ENCODE measurements at regions not wholly inside any gene's neighbourhood (a gene's known extent, or its start where the extent isn't known, plus 50 kb on each side); places are given as distances from the start of the nearest gene placed in this dataset.

DNA sequence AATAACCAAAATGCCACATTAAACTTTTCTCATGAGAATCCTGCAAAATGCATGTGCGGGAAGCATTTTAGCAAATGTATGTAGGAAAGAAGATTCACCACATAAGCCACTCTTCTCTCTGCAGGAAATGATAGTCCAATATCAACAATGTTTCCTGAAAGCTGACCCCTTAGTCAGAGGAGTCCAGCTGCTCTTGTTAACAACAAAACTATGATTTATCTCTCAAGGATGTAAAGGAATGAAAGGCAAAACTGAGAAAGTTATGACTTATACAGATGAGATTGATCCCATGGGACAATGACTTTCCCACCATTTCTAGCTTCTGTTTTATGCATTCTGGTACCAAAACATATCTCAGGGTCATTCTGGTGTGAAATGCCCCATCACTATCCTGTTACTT, 125.0 kb upstream of the EDNRA start:
- DNase-seq (ENCODE audit: low read depth) = no peak

DNA sequence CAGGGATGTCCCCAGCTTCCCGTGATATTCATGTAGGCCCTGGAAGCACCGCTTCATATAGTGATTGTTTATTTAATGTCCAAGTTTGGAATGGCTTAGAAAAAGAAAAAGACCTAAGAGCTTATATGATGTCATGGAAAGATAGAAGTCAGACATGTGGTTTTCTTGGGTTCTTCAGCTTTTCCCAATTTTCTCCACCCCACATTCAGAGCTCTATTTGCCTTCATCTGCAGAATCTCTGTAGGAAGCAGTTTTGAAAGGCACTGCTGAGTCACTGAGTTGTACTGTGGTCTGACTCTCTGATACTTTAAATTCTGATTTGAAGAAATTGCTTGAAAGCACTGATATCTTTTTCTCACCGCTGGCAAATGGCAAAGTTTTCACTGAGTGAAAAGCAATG, 120.6 kb upstream of the EDNRA start:
- no peak for DNase-seq (ENCODE audit: low read depth)

- no peak for DNase-seq (ENCODE audit: low read depth)
Measured at GRCh38 chr4:147361726-147362125, 119.2 kb upstream of the EDNRA start.

- no peak for DNase-seq (ENCODE audit: low read depth)
Measured at GRCh38 chr4:147362938-147363337, 118.0 kb upstream of the EDNRA start.

- DNase-seq (ENCODE audit: low read depth) = no peak
Measured at GRCh38 chr4:147363514-147363913, 117.4 kb upstream of the EDNRA start.

GRCh38 chr4:147365396-147365795, 115.5 kb upstream of the EDNRA start:
- DNase-seq (ENCODE audit: low read depth) = no peak

- DNase-seq (ENCODE audit: low read depth) = no peak
Measured at GRCh38 chr4:147366164-147366563, 114.7 kb upstream of the EDNRA start.

GRCh38 chr4:147367891-147368290, 113.0 kb upstream of the EDNRA start:
- DNase-seq (ENCODE audit: low read depth) = no peak

- DNase-seq (ENCODE audit: low read depth) = no peak
Measured at GRCh38 chr4:147368948-147369347, 111.9 kb upstream of the EDNRA start.

DNA sequence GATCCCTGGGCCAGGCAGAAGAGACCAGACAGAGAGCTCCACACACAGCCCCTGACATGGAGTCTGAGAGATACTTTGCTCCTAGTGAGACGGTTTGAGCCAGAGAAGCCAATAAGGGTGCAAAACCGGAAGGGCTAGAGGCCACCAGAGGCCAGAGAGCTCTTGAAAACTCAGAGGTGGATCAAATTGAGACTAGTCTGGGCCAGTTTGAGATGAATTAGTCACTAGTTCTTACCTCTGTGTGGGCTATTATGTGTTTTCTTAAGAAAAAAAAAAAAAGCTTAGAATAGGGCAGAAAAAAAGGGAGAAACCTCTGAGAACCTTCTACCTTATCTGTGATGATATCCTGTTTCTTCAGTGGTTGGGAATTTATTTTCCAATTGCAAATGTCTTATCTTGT, 110.4 kb upstream of the EDNRA start:
- DNase-seq (ENCODE audit: low read depth) = no peak

DNA sequence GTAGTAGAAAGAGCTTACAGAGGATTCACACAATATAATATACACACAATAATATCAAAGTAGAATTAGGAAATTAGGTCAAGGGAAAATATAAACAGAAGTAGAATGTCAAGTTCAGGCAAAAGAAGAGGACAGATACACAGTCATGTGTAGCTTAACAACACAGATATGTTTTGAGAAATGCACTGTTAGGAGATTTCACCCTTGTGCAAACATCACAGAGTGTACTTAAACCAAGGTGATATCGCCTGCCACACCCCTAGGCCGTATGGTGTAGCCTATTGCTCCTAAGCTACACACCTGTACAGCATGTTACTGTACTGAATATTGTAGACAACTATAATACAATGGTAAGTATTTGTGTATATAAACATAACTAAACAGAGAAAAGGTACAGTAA, 110.0 kb upstream of the EDNRA start:
- DNase-seq (ENCODE audit: low read depth) = no peak

GRCh38 chr4:147371661-147372060, 109.2 kb upstream of the EDNRA start:
- DNase-seq (ENCODE audit: low read depth) = no peak

GRCh38 chr4:147378780-147379179, 102.1 kb upstream of the EDNRA start:
- DNase-seq (ENCODE audit: low read depth) = no peak

GRCh38 chr4:147381749-147382148, 99.1 kb upstream of the EDNRA start:
- DNase-seq (ENCODE audit: low read depth) = no peak

- DNase-seq (ENCODE audit: low read depth) = no peak
Measured at GRCh38 chr4:147388018-147388417, 92.9 kb upstream of the EDNRA start.

DNA sequence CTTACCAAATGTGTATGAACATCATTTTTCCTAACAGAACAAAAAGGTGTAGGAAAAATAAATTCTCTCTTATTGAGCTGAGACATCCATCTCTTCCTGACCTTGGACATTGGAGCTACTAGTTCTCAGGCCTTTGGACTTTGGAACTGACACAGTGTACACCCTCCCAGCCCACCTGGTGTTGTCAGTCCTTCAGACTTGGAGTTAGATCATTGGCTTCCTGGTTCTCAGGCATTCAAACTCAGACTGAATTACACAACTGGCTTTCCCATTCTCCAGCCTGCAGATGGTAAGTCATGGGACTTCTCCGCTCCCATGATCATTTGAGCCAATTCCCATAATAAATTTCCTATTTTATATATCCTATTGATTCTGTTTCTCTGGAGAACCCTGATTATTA, 84.8 kb upstream of the EDNRA start:
- no peak for DNase-seq (ENCODE audit: low read depth)

- DNase-seq (ENCODE audit: low read depth) = no peak
Measured at GRCh38 chr4:147398556-147398955, 82.3 kb upstream of the EDNRA start.

DNA sequence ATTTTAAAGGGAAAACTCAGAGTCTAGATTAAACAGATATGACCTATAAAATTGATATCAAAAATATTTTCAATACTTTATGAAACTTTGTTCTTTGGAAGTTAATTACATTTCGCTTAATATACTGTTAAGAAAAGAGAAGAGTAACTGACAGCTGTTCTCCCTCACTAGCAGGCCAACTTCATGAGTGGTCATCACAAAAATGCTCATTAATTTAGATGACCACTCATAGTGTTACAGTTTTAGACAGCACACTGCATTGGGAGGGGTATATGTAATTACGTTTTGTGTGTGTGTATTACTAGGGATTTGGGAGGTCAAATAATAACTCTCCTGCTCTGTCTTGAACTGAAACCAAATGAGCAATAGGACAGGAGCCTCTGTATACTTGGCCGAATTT, 80.2 kb upstream of the EDNRA start:
- no peak for DNase-seq (ENCODE audit: low read depth)

- no peak for DNase-seq (ENCODE audit: low read depth)
Measured at GRCh38 chr4:147401221-147401620, 79.7 kb upstream of the EDNRA start.

DNA sequence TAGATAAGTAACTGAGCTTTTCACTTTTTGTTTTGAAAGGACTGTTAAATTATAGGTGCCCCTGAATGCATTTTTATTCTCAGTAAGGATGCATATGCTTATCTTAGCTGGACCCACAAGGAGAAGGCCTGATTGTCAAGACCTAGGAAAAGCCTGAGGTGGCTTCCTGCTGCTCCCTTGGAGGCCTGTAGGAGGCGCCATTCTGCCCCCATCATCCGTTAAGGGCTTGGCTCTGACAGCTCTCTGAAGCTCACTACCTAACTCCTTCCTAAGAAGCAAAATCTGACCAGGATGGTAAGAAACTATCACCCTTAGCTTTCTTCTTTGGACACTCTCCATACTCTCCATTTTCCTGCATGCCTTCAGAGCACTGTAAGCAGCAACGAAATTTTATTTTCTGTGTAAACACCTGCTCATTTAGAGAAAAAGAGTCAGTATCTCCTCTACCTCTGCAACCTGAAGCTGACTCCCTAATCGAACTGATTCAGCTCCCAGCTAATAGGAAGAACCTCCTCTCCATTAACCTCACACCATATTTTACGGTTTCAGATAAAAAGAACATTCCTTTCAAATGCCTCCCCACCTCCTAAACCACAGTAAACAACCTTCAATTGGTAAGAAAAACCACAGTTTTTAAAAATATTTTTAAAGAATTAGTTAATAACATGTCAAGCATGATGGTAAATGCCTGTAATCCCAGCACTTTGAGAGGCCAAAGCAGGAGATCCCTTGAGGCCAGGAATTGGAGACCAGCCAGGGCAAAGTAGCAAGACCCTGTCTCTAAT, 73.4 kb upstream of the EDNRA start:
- DNase-seq (ENCODE audit: low read depth) = no peak

DNA sequence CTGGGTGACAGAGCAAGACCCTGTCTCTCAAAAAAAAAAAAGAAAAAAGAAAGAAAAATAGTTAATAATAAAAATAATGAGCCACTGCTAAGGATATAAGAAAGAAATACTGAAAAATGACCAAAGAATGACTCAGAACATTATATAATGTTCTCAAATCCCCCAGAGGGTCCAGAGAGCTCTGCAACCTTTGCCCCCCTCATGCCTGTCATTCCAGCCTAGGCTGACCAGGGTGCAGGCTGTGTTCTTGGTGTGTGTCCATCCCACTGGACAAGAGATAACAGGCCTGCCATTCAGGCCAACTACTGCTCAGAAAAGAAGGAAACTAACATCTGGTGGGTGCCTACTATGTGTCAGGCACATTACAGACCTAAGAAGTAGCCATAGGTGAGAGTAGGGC, 72.7 kb upstream of the EDNRA start:
- no peak for DNase-seq (ENCODE audit: low read depth)

DNA sequence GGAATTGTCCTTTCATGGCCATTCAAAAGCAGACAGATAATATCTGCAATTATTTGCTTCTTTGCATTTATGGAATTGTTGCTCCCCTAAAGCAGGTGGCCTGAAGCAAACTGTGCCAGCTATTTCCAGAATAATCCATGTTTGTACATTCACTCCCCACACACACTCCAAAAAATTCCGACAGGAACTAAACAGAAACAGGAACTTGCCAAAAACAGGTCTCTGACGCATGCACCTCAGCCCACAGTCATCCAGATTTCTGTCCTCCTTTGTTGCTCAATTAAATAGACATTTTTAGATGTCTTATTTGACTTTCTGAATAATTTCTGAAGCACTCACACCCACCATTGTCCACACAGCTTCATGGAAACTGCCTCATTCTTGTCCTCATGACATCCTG, 71.5 kb upstream of the EDNRA start:
- DNase-seq (ENCODE audit: low read depth) = no peak

GRCh38 chr4:147418226-147418625, 62.7 kb upstream of the EDNRA start:
- DNase-seq (ENCODE audit: low read depth) = no peak

GRCh38 chr4:147421456-147421855, 59.4 kb upstream of the EDNRA start:
- no peak for DNase-seq (ENCODE audit: low read depth)

DNA sequence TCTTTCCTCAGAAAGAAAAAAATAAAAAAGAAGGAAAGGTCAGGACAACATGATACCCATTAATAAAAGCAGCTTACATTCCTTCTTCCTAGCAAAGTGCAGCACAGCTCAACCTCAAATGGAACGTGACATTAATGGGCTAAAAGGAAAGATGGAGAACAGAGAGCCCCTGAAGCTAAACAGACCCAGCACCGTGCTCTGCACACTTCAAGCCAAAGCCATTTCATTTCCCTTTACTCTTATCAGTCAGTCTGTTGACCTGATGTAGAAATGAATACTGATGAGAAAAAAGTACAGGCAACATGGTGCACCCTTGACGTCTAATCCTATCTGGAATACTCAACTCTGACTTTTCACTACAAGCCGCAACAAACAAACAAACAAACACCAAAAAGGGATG, 57.7 kb upstream of the EDNRA start:
- no peak for DNase-seq (ENCODE audit: low read depth)

All from CMK (cell line).